Amygdala (tissue), 56 donors: ENCODE measurements at regions not wholly inside any gene's neighbourhood (a gene's known extent, or its start where the extent isn't known, plus 50 kb on each side); places are given as distances from the start of the nearest gene placed in this dataset.

ENCODE experiments used
- DNase-seq, 56 donors: peaks; one replicate each; lab custom pipeline; 2025; lab: John Stamatoyannopoulos, UW

- no peak for DNase-seq
Measured at GRCh38 chr4:185862340-185862739, 50.3 kb upstream of the SORBS2 start.

GRCh38 chr4:185863946-185864345, 52.0 kb upstream of the SORBS2 start:
- DNase-seq, result no peak

- DNase-seq, result no peak
Measured at GRCh38 chr4:185865901-185866328, 53.9 kb upstream of the SORBS2 start.

- no peak for DNase-seq
Measured at GRCh38 chr4:185867770-185868169, 55.8 kb upstream of the SORBS2 start.

GRCh38 chr4:185868983-185869382, 57.0 kb upstream of the SORBS2 start:
- DNase-seq, result no peak

GRCh38 chr4:185869427-185869826, 57.4 kb upstream of the SORBS2 start:
- no peak for DNase-seq

- no peak for DNase-seq
Measured at GRCh38 chr4:185870366-185870765, 58.4 kb upstream of the SORBS2 start.

- no peak for DNase-seq
Measured at GRCh38 chr4:185872747-185873380, 60.9 kb upstream of the SORBS2 start.

- no peak for DNase-seq
Measured at GRCh38 chr4:185874516-185875230, 62.7 kb upstream of the SORBS2 start.

- no peak for DNase-seq
Measured at GRCh38 chr4:185875316-185875907, 63.4 kb upstream of the SORBS2 start.

GRCh38 chr4:185878633-185879032, 66.6 kb upstream of the SORBS2 start:
- no peak for DNase-seq

- no peak for DNase-seq
Measured at GRCh38 chr4:185879666-185880312, 67.8 kb upstream of the SORBS2 start.

GRCh38 chr4:185880571-185880970, 68.6 kb upstream of the SORBS2 start:
- no peak for DNase-seq

- DNase-seq, result no peak
Measured at GRCh38 chr4:185881430-185881829, 69.4 kb upstream of the SORBS2 start.

- no peak for DNase-seq
Measured at GRCh38 chr4:185883591-185883990, 71.6 kb upstream of the SORBS2 start.

GRCh38 chr4:185885075-185885474, 73.1 kb upstream of the SORBS2 start:
- DNase-seq, result no peak

- peak in 4 of 56 donors; percentile 11 to 23 (median 15) for DNase-seq
Measured at GRCh38 chr4:185885604-185886003, 73.6 kb upstream of the SORBS2 start.

- DNase-seq, result no peak
Measured at GRCh38 chr4:185886832-185887524, 75.0 kb upstream of the SORBS2 start.

- no peak for DNase-seq
Measured at GRCh38 chr4:185888676-185889075, 76.7 kb upstream of the SORBS2 start.

GRCh38 chr4:185889585-185889984, 77.6 kb upstream of the SORBS2 start:
- no peak for DNase-seq

GRCh38 chr4:185890196-185890595, 78.2 kb upstream of the SORBS2 start:
- DNase-seq, result no peak
